Sigmoid colon (tissue), 6 donors: ENCODE measurements at regions not wholly inside any gene's neighbourhood (a gene's known extent, or its start where the extent isn't known, plus 50 kb on each side); places are given as distances from the start of the nearest gene placed in this dataset.

Experiments
- DNase-seq: peaks from one replicate; pipeline ENCODE4 v3.0.0-alpha.2; 2019
- H3K27ac ChIP-seq, 4 donors: fragments of 200-600 bp; sonication (generic); one replicate each; pipeline ENCODE4 v1.5.1; 2016 to 2019; ENCODE audit warnings: mild to moderate bottlenecking in 1 of 4
- H3K27me3 ChIP-seq, 3 donors: fragments of 200-600 bp; sonication (generic); one replicate each; pipeline ENCODE4 v1.5.1; 2019; ENCODE audit warnings: mild to moderate bottlenecking in 1 of 3
- H3K36me3 ChIP-seq, 4 donors: fragments of 200-600 bp; sonication (generic); one replicate each; pipeline ENCODE4 v1.5.1; 2016 to 2019
- H3K4me1 ChIP-seq, 4 donors: fragments of 200-600 bp; sonication (generic); one replicate each; pipeline ENCODE4 v1.5.1; 2017 to 2019
- H3K4me3 ChIP-seq, 4 donors: fragments of 200-600 bp; sonication (generic); one replicate each; pipeline ENCODE4 v1.5.1; 2017 to 2019; ENCODE audit warnings: mild to moderate bottlenecking in 2 of 4, moderate library complexity in 1 of 4
- H3K9me3 ChIP-seq, 4 donors: fragments of 200-600 bp in 3 of 4; sonication (generic) in 3 of 4; one replicate each; pipeline versions ENCODE4 v1.5.1 to v1.6.1; 2013 to 2019
- CTCF ChIP-seq, 4 experiments: fragments of 450-650 bp in 3 of 4; fragments of 200-600 bp in 1 of 4; IDR thresholded peaks; one replicate each; pipeline ENCODE4 v1.5.1; 2016 to 2019; ENCODE audit warnings: antibody characterized with exemption in 4 of 4, mild to moderate bottlenecking in 3 of 4, moderate library complexity in 2 of 4
- EP300 ChIP-seq, 4 donors: sonication (generic); formaldehyde crosslinking; IDR thresholded peaks; one replicate each; pipeline ENCODE4 v1.6.1; 2017; ENCODE audit warnings: antibody characterized with exemption in 4 of 4
- POLR2A ChIP-seq, 2 donors: fragments of 450-650 bp; IDR thresholded peaks; one replicate each; pipeline ENCODE4 v1.6.1; 2016; ENCODE audit warnings: antibody characterized with exemption in 2 of 2, mild to moderate bottlenecking in 2 of 2, moderate library complexity in 2 of 2
- POLR2AphosphoS5 ChIP-seq, 4 donors: sonication (generic); formaldehyde crosslinking; IDR thresholded peaks; one replicate each; pipeline ENCODE4 v1.6.1; 2017; ENCODE audit warnings: antibody characterized with exemption in 4 of 4
- WGBS, 2 donors: extraction: QIAGEN DNeasy Blood & Tissue Kit; methylation state at CpG; one replicate each; pipeline ENCODE4 v1.1.7; 2013; 5-methylcytosine and 5-hydroxymethylcytosine counted together
- intact Hi-C: fragments of 100-400 bp; cut with DNase I; formaldehyde crosslinking; loops from one replicate; pipeline ENCODE4 v1.15.1; 2023
- donor health status: healthy with polysubstance abuse.
- donor health status: healthy.

DNA sequence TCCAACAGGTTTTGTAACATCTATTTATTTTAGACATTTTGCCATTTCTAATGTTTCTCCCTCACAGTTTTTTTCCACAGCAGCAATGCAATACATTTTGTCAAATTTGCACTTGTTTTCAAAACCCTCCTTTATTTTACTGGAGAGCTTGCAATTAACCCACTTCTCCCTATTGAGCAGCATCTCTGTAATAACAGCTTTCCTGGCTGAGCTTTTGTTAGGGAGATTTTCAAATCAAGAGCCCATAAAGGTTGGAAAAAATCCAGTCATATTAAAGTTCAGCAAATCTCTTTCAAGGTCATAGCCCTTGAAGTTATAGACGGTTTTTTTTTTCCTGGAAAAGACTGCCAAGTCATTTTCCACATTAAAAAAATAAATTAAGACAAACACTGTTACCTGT, 450.6 kb upstream of the TENM3 start:
- 3 to 28% methylated on average over 1 of the region's 1 CpG for WGBS, 2 donors
- no peak overlapping the region for H3K4me3 ChIP-seq
- no peak for DNase-seq
- no peaks in the 10 kb centered on the region for H3K27me3 ChIP-seq
- TF ChIP-seq POLR2A (IDR thresholded peaks at IDR 0.05): no peak
- intact Hi-C loops: no loop called here
- H3K4me1 ChIP-seq: no peaks in the 10 kb centered on the region
- no peaks in the 10 kb centered on the region for H3K36me3 ChIP-seq
- peaks cover 0 to 7% (median 2%) of the 10 kb centered on the region in 4 donors for H3K9me3 ChIP-seq
- no peak overlapping the region for H3K27ac ChIP-seq

GRCh38 chr4:181793096-181793495, 450.1 kb upstream of the TENM3 start:
- H3K4me1 ChIP-seq: no peaks in the 10 kb centered on the region
- no peak overlapping the region for H3K27ac ChIP-seq
- 63 to 72% methylated on average over 6 of the region's 6 CpGs for WGBS, 2 donors
- DNase-seq: no peak
- peaks cover 0 to 7% (median 2%) of the 10 kb centered on the region in 4 donors for H3K9me3 ChIP-seq
- intact Hi-C loops: no loop called here
- no peak overlapping the region for H3K4me3 ChIP-seq
- no peaks in the 10 kb centered on the region for H3K27me3 ChIP-seq
- no peaks in the 10 kb centered on the region for H3K36me3 ChIP-seq
- TF ChIP-seq POLR2AphosphoS5 (IDR thresholded peaks at IDR 0.05) (no peak), EP300 (IDR thresholded peaks at IDR 0.05) (no peak), CTCF (IDR thresholded peaks at IDR 0.05) (no peak), POLR2A (IDR thresholded peaks at IDR 0.05) (no peak)

GRCh38 chr4:181796502-181796901, 446.7 kb upstream of the TENM3 start:
- TF ChIP-seq EP300 (IDR thresholded peaks at IDR 0.05): no peak
- TF ChIP-seq POLR2AphosphoS5 (IDR thresholded peaks at IDR 0.05): no peak
- no peak for TF ChIP-seq CTCF (IDR thresholded peaks at IDR 0.05)
- TF ChIP-seq POLR2A (IDR thresholded peaks at IDR 0.05): no peak
- H3K27me3 ChIP-seq: no peaks in the 10 kb centered on the region
- peaks cover 0 to 7% (median 2%) of the 10 kb centered on the region in 4 donors for H3K9me3 ChIP-seq
- no peak overlapping the region for H3K27ac ChIP-seq
- no peak for DNase-seq
- intact Hi-C loops: no loop called here
- no peaks in the 10 kb centered on the region for H3K36me3 ChIP-seq
- no peak overlapping the region for H3K4me3 ChIP-seq
- 84 to 89% methylated on average over 8 of the region's 8 CpGs for WGBS, 2 donors
- no peaks in the 10 kb centered on the region for H3K4me1 ChIP-seq

- TF ChIP-seq POLR2AphosphoS5 (IDR thresholded peaks at IDR 0.05) (no peak), EP300 (IDR thresholded peaks at IDR 0.05) (no peak), POLR2A (IDR thresholded peaks at IDR 0.05) (no peak), CTCF (IDR thresholded peaks at IDR 0.05) (no peak)
- Histone ChIP-seq H3K4me3 (no peak overlapping the region), H3K9me3 (peaks cover 0 to 7% (median 2%) of the 10 kb centered on the region in 4 donors), H3K27ac (no peak overlapping the region), H3K4me1 (no peaks in the 10 kb centered on the region), H3K27me3 (no peaks in the 10 kb centered on the region), H3K36me3 (no peaks in the 10 kb centered on the region)
- no peak for DNase-seq
- 26 to 73% methylated on average over 2 of the region's 2 CpGs for whole genome bisulfite sequencing, 2 donors
- intact Hi-C loops: no loop called here
Observed at GRCh38 chr4:181798536-181798935, 444.7 kb upstream of the TENM3 start.

GRCh38 chr4:181799561-181800069, 443.6 kb upstream of the TENM3 start:
- no peak for DNase-seq
- Histone ChIP-seq H3K36me3 (no peaks in the 10 kb centered on the region), H3K4me1 (no peaks in the 10 kb centered on the region), H3K27ac (no peak overlapping the region), H3K9me3 (peaks cover 0 to 7% (median 2%) of the 10 kb centered on the region in 4 donors), H3K4me3 (no peak overlapping the region), H3K27me3 (no peaks in the 10 kb centered on the region)
- WGBS, 2 donors: 92 to 93% methylated on average over 10 of the region's 10 CpGs
- TF ChIP-seq POLR2AphosphoS5 (IDR thresholded peaks at IDR 0.05) (no peak), POLR2A (IDR thresholded peaks at IDR 0.05) (no peak), CTCF (IDR thresholded peaks at IDR 0.05) (no peak), EP300 (IDR thresholded peaks at IDR 0.05) (no peak)
- intact Hi-C loops: no loop called here
